ENCODE measurements at regions not wholly inside any gene's neighbourhood (a gene's known extent, or its start where the extent isn't known, plus 50 kb on each side); places are given as distances from the start of the nearest gene placed in this dataset.

GRCh38 chr19:32233885-32234284, 111.5 kb upstream of the ZNF507 start:
- H3K9me3 ChIP-seq, result no peaks in the 10 kb centered on the region
- DNase-seq, result no peak
- TF ChIP-seq POLR2A (IDR thresholded peaks at IDR 0.05), result no peak
- no peak for TF ChIP-seq CTCF (IDR thresholded peaks at IDR 0.05)
- 63 to 69% methylated on average over 2 to 3 of the region's 4 CpGs for WGBS, 2 donors
- intact Hi-C loops (cut with DNase I), result no loop called here
- H3K4me3 ChIP-seq, result no peak overlapping the region
- no peaks in the 10 kb centered on the region for H3K36me3 ChIP-seq
- no peaks in the 10 kb centered on the region for H3K4me1 ChIP-seq
- H3K27ac ChIP-seq, result no peak overlapping the region
- peaks cover 0 to 25% (median 0%) of the 10 kb centered on the region in 4 donors for H3K27me3 ChIP-seq

- WGBS, 2 donors, result 32 to 49% methylated on average over 3 of the region's 3 CpGs
- Histone ChIP-seq H3K27me3 (peaks cover 0 to 20% (median 0%) of the 10 kb centered on the region in 4 donors), H3K36me3 (no peaks in the 10 kb centered on the region), H3K9me3 (no peaks in the 10 kb centered on the region), H3K4me1 (no peaks in the 10 kb centered on the region), H3K4me3 (no peak overlapping the region), H3K27ac (no peak overlapping the region)
- intact Hi-C loops (cut with DNase I), result no loop called here
- no peak for DNase-seq
- TF ChIP-seq POLR2A (IDR thresholded peaks at IDR 0.05) (no peak), CTCF (IDR thresholded peaks at IDR 0.05) (no peak)
Measured at GRCh38 chr19:32234663-32235217, 110.7 kb upstream of the ZNF507 start.

- Histone ChIP-seq H3K4me3 (no peak overlapping the region), H3K27me3 (peaks cover 0 to 7% (median 0%) of the 10 kb centered on the region in 4 donors), H3K4me1 (no peaks in the 10 kb centered on the region), H3K9me3 (no peaks in the 10 kb centered on the region), H3K27ac (no peak overlapping the region), H3K36me3 (no peaks in the 10 kb centered on the region)
- intact Hi-C loops (cut with DNase I), result no loop called here
- no peak for TF ChIP-seq CTCF (IDR thresholded peaks at IDR 0.05)
- no peak for TF ChIP-seq POLR2A (IDR thresholded peaks at IDR 0.05)
- 0 to 17% methylated on average over 1 of the region's 1 CpG for WGBS, 2 donors
- DNase-seq, result no peak
Measured at GRCh38 chr19:32238076-32238475, 107.3 kb upstream of the ZNF507 start.

GRCh38 chr19:32240316-32240715, 105.1 kb upstream of the ZNF507 start:
- H3K4me1 ChIP-seq, result no peaks in the 10 kb centered on the region
- H3K27ac ChIP-seq, result no peak overlapping the region
- no peak for TF ChIP-seq CTCF (IDR thresholded peaks at IDR 0.05)
- no peak for TF ChIP-seq POLR2A (IDR thresholded peaks at IDR 0.05)
- H3K36me3 ChIP-seq, result no peaks in the 10 kb centered on the region
- 79 to 92% methylated on average over 7 of the region's 7 CpGs for WGBS, 2 donors
- peaks cover 0 to 2% (median 0%) of the 10 kb centered on the region in 4 donors for H3K27me3 ChIP-seq
- no peak for DNase-seq
- no peak overlapping the region for H3K4me3 ChIP-seq
- intact Hi-C loops (cut with DNase I), result no loop called here
- H3K9me3 ChIP-seq, result no peaks in the 10 kb centered on the region

- no peak for DNase-seq
- H3K9me3 ChIP-seq, result no peaks in the 10 kb centered on the region
- intact Hi-C loops (cut with DNase I), result no loop called here
- H3K27me3 ChIP-seq, result peaks cover 0 to 2% (median 0%) of the 10 kb centered on the region in 4 donors
- no peak overlapping the region for H3K27ac ChIP-seq
- H3K36me3 ChIP-seq, result no peaks in the 10 kb centered on the region
- H3K4me3 ChIP-seq, result no peak overlapping the region
- TF ChIP-seq CTCF (IDR thresholded peaks at IDR 0.05), result no peak
- TF ChIP-seq POLR2A (IDR thresholded peaks at IDR 0.05), result no peak
- H3K4me1 ChIP-seq, result no peaks in the 10 kb centered on the region
- 67 to 77% methylated on average over 8 of the region's 8 CpGs for WGBS, 2 donors
Measured at GRCh38 chr19:32241306-32241705, 104.1 kb upstream of the ZNF507 start.
